H1 (cell line): ENCODE measurements at regions not wholly inside any gene's neighbourhood (a gene's known extent, or its start where the extent isn't known, plus 50 kb on each side); places are given as distances from the start of the nearest gene placed in this dataset.

Source experiments
- CTCF ChIA-PET: fragments of 300-600 bp; sonication (Branson Sonifier 250); formaldehyde crosslinking; loops from one replicate; lab custom pipeline; 2021; ENCODE audit not compliant: partially characterized antibody; lab: Charles Lee
- POLR2A ChIA-PET: fragments of 300-600 bp; sonication (Branson Sonifier 250); formaldehyde crosslinking; loops from one replicate; lab custom pipeline; 2021; ENCODE audit warnings: inconsistent platforms; ENCODE audit not compliant: partially characterized antibody; lab: Charles Lee
- DNase-seq, 2 experiments: peaks; one replicate each; pipeline versions ENCODE4 v3.0.0 to v3.0.0-alpha.2; 2010 to 2022; ENCODE audit warnings: low spot score in 2 of 2, low read depth in 1 of 2, mixed read lengths in 1 of 2
- FAIRE-seq: peaks from 2 replicates; lab custom pipeline; 2011; peaks lifted over from hg19 to GRCh38; lab: Jason Lieb, UNC
- H2AFZ ChIP-seq: 2 replicates; pipeline ENCODE4 v1.8.1; 2012; ENCODE audit warnings: low read length, inconsistent platforms
- H2AK5ac ChIP-seq: 2 replicates; pipeline ENCODE4 v1.6.1; 2013; ENCODE audit warnings: low read depth, low read length
- H2BK120ac ChIP-seq: replicated peaks from 2 replicates; pipeline ENCODE3; 2013; ENCODE audit warnings: low read depth, low read length, inconsistent platforms
- H2BK12ac ChIP-seq: 2 replicates; pipeline ENCODE4 v1.6.1; 2013; ENCODE audit warnings: low read depth, low read length
- H2BK15ac ChIP-seq: 2 replicates; pipeline ENCODE4 v1.6.1; 2013; ENCODE audit warnings: low read length
- H2BK20ac ChIP-seq: 2 replicates; pipeline ENCODE4 v1.6.1; 2013; ENCODE audit warnings: low read length
- H2BK5ac ChIP-seq: 2 replicates; pipeline ENCODE4 v1.6.1; 2013; ENCODE audit warnings: low read depth, low read length
- H3K14ac ChIP-seq: 2 replicates; pipeline ENCODE4 v1.6.1; 2013; ENCODE audit warnings: inconsistent platforms; ENCODE audit not compliant: insufficient read length
- H3K18ac ChIP-seq: 2 replicates; pipeline ENCODE4 v1.6.1; 2013; ENCODE audit warnings: low read length; ENCODE audit errors: extremely low read depth
- H3K23ac ChIP-seq: 2 replicates; pipeline ENCODE4 v1.6.1; 2013; ENCODE audit warnings: inconsistent platforms; ENCODE audit not compliant: insufficient read length
- H3K23me2 ChIP-seq: 2 replicates; pipeline ENCODE4 v1.6.1; 2013; ENCODE audit warnings: low read depth, low read length
- H3K27ac ChIP-seq: 2 replicates; pipeline ENCODE4 v1.6.1; 2011; ENCODE audit warnings: low read depth, low read length, inconsistent platforms
- H3K27me3 ChIP-seq, 4 experiments: replicated peaks in 1 of 4; 1 replicate in 1 of 4; 2 replicates in 3 of 4; pipeline versions ENCODE4 v1.6.1 to v1.8.1; 2011 to 2013; ENCODE audit warnings: low read length in 3 of 4, mild to moderate bottlenecking in 3 of 4, inconsistent platforms in 2 of 4, mixed read lengths in 2 of 4, moderate library complexity in 1 of 4; ENCODE audit not compliant: control insufficient read depth in 3 of 4, insufficient read depth in 3 of 4; ENCODE audit errors: extremely low read depth in 1 of 4
- H3K36me3 ChIP-seq, 4 experiments: 2 replicates each; pipeline versions ENCODE4 v1.6.1 to v1.8.1; 2011 to 2013; ENCODE audit warnings: mild to moderate bottlenecking in 4 of 4, low read length in 3 of 4, moderate library complexity in 2 of 4, control low read depth in 1 of 4, inconsistent platforms in 1 of 4; ENCODE audit not compliant: insufficient read depth in 4 of 4, control insufficient read depth in 2 of 4
- H3K4ac ChIP-seq: replicated peaks from 2 replicates; pipeline ENCODE3; 2013; ENCODE audit warnings: low read length, low read depth, mixed read lengths, inconsistent platforms; ENCODE audit not compliant: insufficient read length
- H3K4me1 ChIP-seq, 4 experiments: replicated peaks in 1 of 4; 1 replicate in 1 of 4; 2 replicates in 3 of 4; pipeline versions ENCODE4 v1.6.1 to v1.8.1; 2011 to 2013; ENCODE audit warnings: low read length in 3 of 4, inconsistent platforms in 2 of 4, mixed read lengths in 1 of 4; ENCODE audit not compliant: insufficient read depth in 4 of 4, control insufficient read depth in 3 of 4
- H3K4me2 ChIP-seq, 2 experiments: 2 replicates each; pipeline versions ENCODE4 v1.6.1 to v1.8.1; 2011 to 2013; ENCODE audit warnings: low read depth in 2 of 2, low read length in 2 of 2, control low read depth in 1 of 2, inconsistent platforms in 1 of 2, mild to moderate bottlenecking in 1 of 2; ENCODE audit not compliant: insufficient read depth in 1 of 2
- H3K4me3 ChIP-seq, 4 experiments: fragments of 200-600, 300-600 bp in 1 of 4; sonication (generic), shearing (Covaris generic), sonication (Bioruptor Twin) in 1 of 4; 2 replicates each; pipeline versions ENCODE4 v1.5.1 to v1.8.1; 2011 to 2016; ENCODE audit warnings: low read length in 4 of 4, low read depth in 3 of 4, control low read depth in 2 of 4, inconsistent platforms in 2 of 4, mild to moderate bottlenecking in 2 of 4, mixed read lengths in 1 of 4, moderate library complexity in 1 of 4; ENCODE audit not compliant: insufficient read depth in 2 of 4; ENCODE audit errors: extremely low read depth in 1 of 4
- H3K56ac ChIP-seq: replicated peaks from 2 replicates; pipeline ENCODE3; 2013; ENCODE audit warnings: low read depth, mild to moderate bottlenecking, mixed read lengths, low read length, inconsistent platforms; ENCODE audit not compliant: insufficient read length
- H3K79me1 ChIP-seq: 2 replicates; pipeline ENCODE4 v1.6.1; 2013; ENCODE audit warnings: low read depth, low read length, control low read depth
- H3K79me2 ChIP-seq, 2 experiments: 2 replicates each; pipeline versions ENCODE4 v1.6.1 to v1.8.1; 2012 to 2013; ENCODE audit warnings: low read length in 2 of 2, mild to moderate bottlenecking in 2 of 2, inconsistent platforms in 1 of 2; ENCODE audit not compliant: insufficient read depth in 2 of 2, control insufficient read depth in 1 of 2
- H3K9ac ChIP-seq, 4 experiments: replicated peaks in 1 of 4; 1 replicate in 1 of 4; 2 replicates in 3 of 4; pipeline versions ENCODE4 v1.6.1 to v1.8.1; 2011 to 2013; ENCODE audit warnings: low read depth in 3 of 4, low read length in 3 of 4, control low read depth in 2 of 4, mild to moderate bottlenecking in 2 of 4, moderate library complexity in 2 of 4, inconsistent platforms in 1 of 4; ENCODE audit errors: extremely low read depth in 1 of 4
- H3K9me3 ChIP-seq, 2 experiments: 2 replicates each; pipeline versions ENCODE4 v1.6.1 to v1.8.1; 2012 to 2013; ENCODE audit warnings: mild to moderate bottlenecking in 2 of 2, moderate library complexity in 2 of 2, control low read depth in 1 of 2, inconsistent platforms in 1 of 2, low read depth in 1 of 2, low read length in 1 of 2, mixed read lengths in 1 of 2; ENCODE audit not compliant: insufficient read depth in 2 of 2
- H4K20me1 ChIP-seq, 2 experiments: replicated peaks in 1 of 2; 2 replicates each; pipeline versions ENCODE3 to v1.8.1; 2011 to 2013; ENCODE audit warnings: inconsistent platforms in 2 of 2, low read length in 2 of 2, mild to moderate bottlenecking in 1 of 2; ENCODE audit not compliant: insufficient read depth in 2 of 2, control insufficient read depth in 1 of 2
- H4K5ac ChIP-seq: 2 replicates; pipeline ENCODE4 v1.6.1; 2013; ENCODE audit warnings: low read length, low read depth, mixed read lengths, inconsistent platforms; ENCODE audit not compliant: insufficient read length
- H4K8ac ChIP-seq: 2 replicates; pipeline ENCODE4 v1.8.0; 2013; ENCODE audit warnings: mild to moderate bottlenecking, moderate library complexity, low read length, inconsistent platforms; ENCODE audit not compliant: insufficient read depth; ENCODE audit errors: extremely low read depth
- H4K91ac ChIP-seq: replicated peaks from 2 replicates; pipeline ENCODE3; 2013; ENCODE audit warnings: low read length, mixed read lengths, inconsistent platforms; ENCODE audit not compliant: insufficient read length
- CBX5 ChIP-seq: fragments of 300-800, 300-1000 bp; sonication (generic); IDR thresholded peaks from 2 replicates; pipeline ENCODE4 v1.7.1; 2016; ENCODE audit warnings: antibody characterized with exemption, low read length, low read depth
- CHD2 ChIP-seq: IDR thresholded peaks from 2 replicates; pipeline ENCODE4 v1.6.1; 2012; ENCODE audit warnings: low read length, improper control_type of control experiment
- GTF2F1 ChIP-seq: IDR thresholded peaks from 2 replicates; pipeline ENCODE4 v1.6.1; 2012; ENCODE audit warnings: low read depth, low read length, improper control_type of control experiment, borderline replicate concordance
- RAD21 ChIP-seq, 2 experiments: IDR thresholded peaks in 1 of 2; conservative IDR thresholded peaks in 1 of 2; 2 replicates each; pipeline ENCODE4 v1.6.1; 2011; ENCODE audit warnings: low read depth in 2 of 2, low read length in 2 of 2, improper control_type of control experiment in 1 of 2, inconsistent platforms in 1 of 2, mild to moderate bottlenecking in 1 of 2, moderate library complexity in 1 of 2
- TAF7 ChIP-seq: optimal IDR thresholded peaks from 2 replicates; pipeline ENCODE3; 2011; ENCODE audit warnings: low read depth, mild to moderate bottlenecking, inconsistent platforms, low read length, moderate library complexity, borderline replicate concordance
- TBP ChIP-seq: IDR thresholded peaks from 2 replicates; pipeline ENCODE4 v1.6.1; 2011; ENCODE audit warnings: low read depth, low read length, improper control_type of control experiment
- TEAD4 ChIP-seq: IDR thresholded peaks from 2 replicates; pipeline ENCODE4 v1.6.1; 2012; ENCODE audit warnings: low read depth, low read length, inconsistent platforms, mixed read lengths
- WGBS, 2 experiments: shearing (Covaris generic) in 1 of 2; methylation state at CpG; one replicate each; pipeline versions ENCODE4 v1.1.6 to v1.1.7; 2013 to 2015; ENCODE audit warnings: low lambda C conversion rate in 2 of 2, mixed read lengths in 2 of 2, inconsistent platforms in 1 of 2, low coverage in 1 of 2, missing lambda C conversion rate in 1 of 2; ENCODE audit not compliant: insufficient replicate concordance in 2 of 2, insufficient coverage in 1 of 2, insufficient read length in 1 of 2; ENCODE audit errors: extremely low coverage in 1 of 2, missing lambda C conversion rate in 1 of 2; 5-methylcytosine and 5-hydroxymethylcytosine counted together
- TF ChIP-seq, protein P1 (sequence below), 3 experiments: IDR thresholded peaks; 1 replicate in 2 of 3; 2 replicates in 1 of 3; pipeline versions ENCODE4 v1.5.1 to v1.6.1; 2011; ENCODE audit warnings: low read length in 3 of 3, mild to moderate bottlenecking in 3 of 3, inconsistent platforms in 2 of 3, low read depth in 1 of 3, moderate library complexity in 1 of 3; ENCODE audit not compliant: insufficient read depth in 1 of 3; ENCODE audit errors: control extremely low read depth in 1 of 3

DNA sequence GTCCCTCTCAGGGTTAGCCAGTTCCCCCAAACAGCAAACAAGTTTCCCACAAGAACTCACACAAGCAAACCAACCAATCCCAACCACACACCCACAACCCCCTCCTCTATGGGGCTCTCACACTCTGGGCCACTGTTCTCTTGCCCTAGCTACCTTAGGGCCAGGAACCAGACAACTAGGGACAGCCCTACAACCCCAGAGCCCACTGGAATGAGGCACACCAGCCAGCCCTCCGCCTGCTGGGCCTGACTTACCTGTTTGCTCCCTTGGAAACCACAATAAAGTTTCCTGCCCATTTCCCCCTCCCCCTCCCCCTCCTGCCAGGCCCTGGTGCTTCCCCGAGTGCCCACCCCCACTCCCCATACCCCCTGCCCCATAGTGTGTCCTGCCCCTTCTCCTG lies 132.6 kb downstream of the WDR11 start:
- Histone ChIP-seq H2BK5ac (no peak overlapping the region), H3K4me2 (no peak overlapping the region), H4K91ac (no peak overlapping the region), H4K5ac (no peak overlapping the region), H3K14ac (no peak overlapping the region), H2BK15ac (no peak overlapping the region), H2AK5ac (no peak overlapping the region; the same call in 1 of the 2 replicates), H3K79me2 (no peaks in the 10 kb centered on the region), H2BK20ac (0 out of 2 replicates have a peak overlapping the region, but pooled peaks have one; percentile 43), H2BK12ac (no peak overlapping the region), H3K23me2 (peaks cover 5% of the 10 kb centered on the region), H3K27ac (no peak overlapping the region), H3K27me3 (peaks cover 2 to 19% (median 16%) of the 10 kb centered on the region in 4 experiments), H3K23ac (no peak overlapping the region), H3K4me1 (peaks cover 15 to 26% (median 18%) of the 10 kb centered on the region in 4 experiments), H3K56ac (no peak overlapping the region), H3K9ac (no peak overlapping the region), H4K8ac (no peak overlapping the region), H3K18ac (no peak overlapping the region), H2AFZ (no peak overlapping the region), H2BK120ac (no peak overlapping the region), H4K20me1 (no peaks in the 10 kb centered on the region), H3K36me3 (no peaks in the 10 kb centered on the region), H3K4ac (no peak overlapping the region), H3K4me3 (no peak overlapping the region), H3K9me3 (peaks cover 2 to 9% of the 10 kb centered on the region in 2 experiments; a peak in 3 of 4 replicates), H3K79me1 (no peaks in the 10 kb centered on the region)
- DNase-seq: peak in 1 of 2 experiments; percentile 32
- FAIRE-seq: no peak
- POLR2A ChIA-PET: interaction anchor here (1.6 kb wide), 1 partner anchor 12 kb away, joined by 3 read pairs; no protein-coding TSS in a partner anchor
- WGBS, 2 experiments: no CpG with 5 or more reads among the region's 2 CpGs
- CTCF ChIA-PET: interaction anchor here (1.5 to 3.9 kb wide), 3 partner anchors 11 to 20 kb away, joined by 6 to 15 read pairs (median 8); no protein-coding TSS in a partner anchor
- no peak for TF ChIP-seq RAD21 (IDR thresholded peaks at IDR 0.05 in 1 of 2, conservative IDR thresholded peaks at IDR 0.05 in 1 of 2; ENCODE audit: low read depth in 2 of 2, low read length in 2 of 2)
- no peak for TF ChIP-seq GTF2F1
- TF ChIP-seq TAF7: no peak
- no peak for TF ChIP-seq TEAD4
- TF ChIP-seq CHD2: no peak
- no peak for TF ChIP-seq CBX5
- TF ChIP-seq, protein P1, sequence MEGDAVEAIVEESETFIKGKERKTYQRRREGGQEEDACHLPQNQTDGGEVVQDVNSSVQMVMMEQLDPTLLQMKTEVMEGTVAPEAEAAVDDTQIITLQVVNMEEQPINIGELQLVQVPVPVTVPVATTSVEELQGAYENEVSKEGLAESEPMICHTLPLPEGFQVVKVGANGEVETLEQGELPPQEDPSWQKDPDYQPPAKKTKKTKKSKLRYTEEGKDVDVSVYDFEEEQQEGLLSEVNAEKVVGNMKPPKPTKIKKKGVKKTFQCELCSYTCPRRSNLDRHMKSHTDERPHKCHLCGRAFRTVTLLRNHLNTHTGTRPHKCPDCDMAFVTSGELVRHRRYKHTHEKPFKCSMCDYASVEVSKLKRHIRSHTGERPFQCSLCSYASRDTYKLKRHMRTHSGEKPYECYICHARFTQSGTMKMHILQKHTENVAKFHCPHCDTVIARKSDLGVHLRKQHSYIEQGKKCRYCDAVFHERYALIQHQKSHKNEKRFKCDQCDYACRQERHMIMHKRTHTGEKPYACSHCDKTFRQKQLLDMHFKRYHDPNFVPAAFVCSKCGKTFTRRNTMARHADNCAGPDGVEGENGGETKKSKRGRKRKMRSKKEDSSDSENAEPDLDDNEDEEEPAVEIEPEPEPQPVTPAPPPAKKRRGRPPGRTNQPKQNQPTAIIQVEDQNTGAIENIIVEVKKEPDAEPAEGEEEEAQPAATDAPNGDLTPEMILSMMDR (IDR thresholded peaks at IDR 0.05; ENCODE audit: control extremely low read depth in 1 of 3, insufficient read depth in 1 of 3, low read depth in 1 of 3, low read length in 3 of 3): no peak
- no peak for TF ChIP-seq TBP
